Suprapubic skin (tissue), 4 donors: ENCODE measurements at regions not wholly inside any gene's neighbourhood (a gene's known extent, or its start where the extent isn't known, plus 50 kb on each side); places are given as distances from the start of the nearest gene placed in this dataset.

Source experiments
- DNase-seq, 2 donors: peaks; one replicate each; pipeline ENCODE4 v3.0.0-alpha.2; 2019; ENCODE audit warnings: low spot score in 2 of 2
- H3K27ac ChIP-seq: fragments of 200-600 bp; sonication (generic); one replicate; pipeline ENCODE4 v1.5.1; 2019
- H3K27me3 ChIP-seq: fragments of 200-600 bp; sonication (generic); one replicate; pipeline ENCODE4 v1.5.1; 2019
- H3K36me3 ChIP-seq: fragments of 200-600 bp; sonication (generic); one replicate; pipeline ENCODE4 v1.5.1; 2019
- H3K4me1 ChIP-seq: fragments of 200-600 bp; sonication (generic); one replicate; pipeline ENCODE4 v1.5.1; 2019
- H3K4me3 ChIP-seq: fragments of 200-600 bp; sonication (generic); one replicate; pipeline ENCODE4 v1.5.1; 2019; ENCODE audit warnings: mild to moderate bottlenecking
- H3K9me3 ChIP-seq: fragments of 200-600 bp; sonication (generic); one replicate; pipeline ENCODE4 v1.5.1; 2019
- EP300 ChIP-seq: sonication (generic); formaldehyde crosslinking; IDR thresholded peaks from one replicate; pipeline ENCODE4 v1.6.1; 2017; ENCODE audit warnings: antibody characterized with exemption
- POLR2A ChIP-seq, 2 donors: fragments of 450-650 bp; IDR thresholded peaks; one replicate each; pipeline ENCODE4 v1.6.1; 2017; ENCODE audit warnings: antibody characterized with exemption in 2 of 2, mild to moderate bottlenecking in 2 of 2, moderate library complexity in 2 of 2
- POLR2AphosphoS5 ChIP-seq, 3 donors: sonication (generic); formaldehyde crosslinking; IDR thresholded peaks; one replicate each; pipeline ENCODE4 v1.6.1; 2017; ENCODE audit warnings: antibody characterized with exemption in 3 of 3
- WGBS: methylation state at CpG from one replicate; pipeline ENCODE4 v1.1.5; 2018; 5-methylcytosine and 5-hydroxymethylcytosine counted together
- TF ChIP-seq, protein P1 (sequence below), 2 donors: fragments of 200-600 bp in 1 of 2; fragments of 450-650 bp in 1 of 2; sonication (generic) in 1 of 2; IDR thresholded peaks; one replicate each; pipeline ENCODE4 v1.5.1; 2016 to 2019; ENCODE audit warnings: antibody characterized with exemption in 2 of 2, mild to moderate bottlenecking in 1 of 2, moderate library complexity in 1 of 2

DNA sequence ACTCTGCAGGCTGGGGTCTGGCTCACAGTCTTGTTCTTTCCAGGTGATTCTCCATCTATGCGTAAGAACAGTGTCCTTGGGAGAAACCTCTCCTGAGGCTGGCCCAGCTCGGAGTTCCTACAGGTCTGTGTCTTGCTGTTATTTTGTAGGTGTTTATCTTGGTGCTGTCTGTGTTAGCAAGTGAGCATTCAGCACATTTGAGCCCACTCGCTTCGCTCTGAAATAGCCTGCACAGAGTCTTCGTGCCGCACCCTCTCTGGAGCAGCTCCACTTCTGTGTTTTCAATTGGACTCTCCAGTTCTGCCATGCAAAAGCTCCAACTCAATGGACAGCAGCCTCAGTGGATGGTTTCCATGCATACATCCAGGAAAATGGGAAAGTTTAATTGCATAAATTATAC, 378.2 kb upstream of the ST6GAL2 start:
- WGBS, result 94% methylated on average over 6 of the region's 6 CpGs

DNA sequence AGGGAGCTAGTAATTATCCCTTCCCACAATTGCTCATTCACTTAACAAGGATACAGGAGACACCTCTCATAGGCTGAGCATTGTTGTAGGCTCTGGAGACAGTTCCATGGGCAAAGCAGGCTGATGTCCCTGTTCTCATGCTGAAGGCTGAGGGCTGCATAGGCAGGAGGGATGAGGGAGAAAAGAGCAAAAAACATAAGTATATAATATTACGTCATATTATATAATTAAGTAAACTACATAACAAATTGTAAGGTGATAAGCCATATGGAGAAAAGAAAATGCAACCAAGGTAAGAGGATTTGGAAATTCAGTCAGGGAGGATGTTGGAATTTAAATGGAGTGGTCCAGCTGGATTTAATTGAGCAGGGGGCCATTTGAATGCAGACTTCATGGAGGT, 380.6 kb upstream of the ST6GAL2 start:
- DNase-seq, result no peak
- TF ChIP-seq POLR2A (IDR thresholded peaks at IDR 0.05), result no peak
- TF ChIP-seq EP300, result no peak
- TF ChIP-seq POLR2AphosphoS5 (IDR thresholded peaks at IDR 0.05), result no peak
- TF ChIP-seq, protein P1, sequence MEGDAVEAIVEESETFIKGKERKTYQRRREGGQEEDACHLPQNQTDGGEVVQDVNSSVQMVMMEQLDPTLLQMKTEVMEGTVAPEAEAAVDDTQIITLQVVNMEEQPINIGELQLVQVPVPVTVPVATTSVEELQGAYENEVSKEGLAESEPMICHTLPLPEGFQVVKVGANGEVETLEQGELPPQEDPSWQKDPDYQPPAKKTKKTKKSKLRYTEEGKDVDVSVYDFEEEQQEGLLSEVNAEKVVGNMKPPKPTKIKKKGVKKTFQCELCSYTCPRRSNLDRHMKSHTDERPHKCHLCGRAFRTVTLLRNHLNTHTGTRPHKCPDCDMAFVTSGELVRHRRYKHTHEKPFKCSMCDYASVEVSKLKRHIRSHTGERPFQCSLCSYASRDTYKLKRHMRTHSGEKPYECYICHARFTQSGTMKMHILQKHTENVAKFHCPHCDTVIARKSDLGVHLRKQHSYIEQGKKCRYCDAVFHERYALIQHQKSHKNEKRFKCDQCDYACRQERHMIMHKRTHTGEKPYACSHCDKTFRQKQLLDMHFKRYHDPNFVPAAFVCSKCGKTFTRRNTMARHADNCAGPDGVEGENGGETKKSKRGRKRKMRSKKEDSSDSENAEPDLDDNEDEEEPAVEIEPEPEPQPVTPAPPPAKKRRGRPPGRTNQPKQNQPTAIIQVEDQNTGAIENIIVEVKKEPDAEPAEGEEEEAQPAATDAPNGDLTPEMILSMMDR (IDR thresholded peaks at IDR 0.05), result no peak
- no peaks in the 10 kb centered on the region for H3K36me3 ChIP-seq
- no peak overlapping the region for H3K27ac ChIP-seq
- H3K4me3 ChIP-seq, result no peak overlapping the region
- H3K9me3 ChIP-seq, result no peaks in the 10 kb centered on the region
- H3K27me3 ChIP-seq, result no peaks in the 10 kb centered on the region
- 97% methylated on average over 1 of the region's 1 CpG for WGBS
- H3K4me1 ChIP-seq, result no peaks in the 10 kb centered on the region

More for the DNA sequence above, 378.2 kb upstream of the ST6GAL2 start:
- DNase-seq, result no peak
- H3K4me1 ChIP-seq, result no peaks in the 10 kb centered on the region
- no peak overlapping the region for H3K4me3 ChIP-seq
- no peaks in the 10 kb centered on the region for H3K9me3 ChIP-seq
- H3K27ac ChIP-seq, result no peak overlapping the region
- no peaks in the 10 kb centered on the region for H3K36me3 ChIP-seq
- H3K27me3 ChIP-seq, result no peaks in the 10 kb centered on the region
- TF ChIP-seq POLR2AphosphoS5 (IDR thresholded peaks at IDR 0.05), result no peak
- TF ChIP-seq EP300, result no peak
- TF ChIP-seq, protein P1 (IDR thresholded peaks at IDR 0.05), result no peak
- no peak for TF ChIP-seq POLR2A (IDR thresholded peaks at IDR 0.05)

DNA sequence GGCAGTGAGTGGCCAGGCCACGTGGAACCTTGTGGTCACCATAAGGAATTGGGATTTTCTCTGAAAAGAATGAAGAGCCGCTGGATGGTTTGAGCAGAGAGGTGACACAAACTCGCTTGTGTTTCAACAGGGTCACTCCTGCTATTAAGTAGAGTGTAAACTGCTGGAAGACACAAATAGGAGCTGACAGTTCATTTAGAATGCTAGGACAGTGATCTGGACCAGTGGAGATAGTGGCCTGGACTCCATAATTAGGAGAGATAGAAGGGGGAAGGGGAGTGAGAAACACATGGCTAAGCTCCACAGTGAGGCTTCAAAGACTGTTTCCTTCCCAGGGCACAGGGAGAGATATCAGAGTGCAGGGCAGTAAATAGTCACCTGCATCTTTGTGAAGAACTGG, 381.1 kb upstream of the ST6GAL2 start:
- no peak for TF ChIP-seq POLR2A (IDR thresholded peaks at IDR 0.05)
- TF ChIP-seq, protein P1 (IDR thresholded peaks at IDR 0.05), result no peak
- TF ChIP-seq POLR2AphosphoS5 (IDR thresholded peaks at IDR 0.05), result no peak
- TF ChIP-seq EP300, result no peak
- Histone ChIP-seq H3K4me1 (no peaks in the 10 kb centered on the region), H3K9me3 (no peaks in the 10 kb centered on the region), H3K27ac (no peak overlapping the region), H3K4me3 (no peak overlapping the region), H3K27me3 (no peaks in the 10 kb centered on the region), H3K36me3 (no peaks in the 10 kb centered on the region)
- no peak for DNase-seq
- 77% methylated on average over 3 of the region's 3 CpGs for WGBS

DNA sequence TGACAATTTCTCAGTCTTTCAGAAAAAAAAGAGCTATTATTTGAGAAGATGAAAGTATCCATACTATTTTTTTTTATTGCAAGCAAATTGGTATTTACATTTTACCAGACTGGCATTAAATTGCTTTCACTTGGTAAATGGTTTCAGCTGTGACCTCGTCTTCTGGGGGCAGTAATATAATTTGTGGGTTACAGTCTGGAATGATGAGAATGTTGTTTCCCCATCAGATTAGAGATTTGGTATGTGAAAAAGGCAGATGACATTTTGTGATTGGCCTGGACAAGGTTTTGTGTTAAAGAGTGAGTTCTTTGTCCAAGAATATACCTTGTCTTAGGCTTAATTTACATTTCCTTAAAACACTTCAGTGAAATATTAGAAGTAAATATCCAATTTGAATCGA, 390.1 kb upstream of the ST6GAL2 start:
- 47% methylated on average over 2 of the region's 2 CpGs for WGBS
- Histone ChIP-seq H3K27me3 (no peaks in the 10 kb centered on the region), H3K4me3 (no peak overlapping the region), H3K9me3 (no peaks in the 10 kb centered on the region), H3K36me3 (no peaks in the 10 kb centered on the region), H3K27ac (no peak overlapping the region), H3K4me1 (no peaks in the 10 kb centered on the region)
- TF ChIP-seq EP300 (no peak), POLR2A (IDR thresholded peaks at IDR 0.05) (no peak), POLR2AphosphoS5 (IDR thresholded peaks at IDR 0.05) (no peak)
- TF ChIP-seq, protein P1 (IDR thresholded peaks at IDR 0.05), result no peak
- no peak for DNase-seq

DNA sequence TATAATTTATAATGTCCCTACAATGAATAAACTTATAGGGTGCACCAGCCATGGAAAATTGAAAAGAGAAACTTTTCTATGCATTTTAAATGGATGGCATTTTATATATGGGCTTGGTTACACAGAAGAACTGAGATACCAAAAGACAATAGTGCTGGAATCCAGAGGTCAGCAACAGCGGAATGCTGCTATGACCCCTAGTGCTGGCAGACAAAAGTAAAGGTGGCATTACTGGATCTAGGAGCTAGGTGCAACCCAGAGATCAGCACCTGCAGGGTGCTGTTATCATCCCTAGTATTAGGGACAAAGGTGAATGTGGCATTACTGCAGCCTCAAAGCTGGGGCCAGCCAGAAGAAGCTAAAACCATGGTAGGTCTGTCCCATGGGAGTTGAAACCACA, 392.7 kb upstream of the ST6GAL2 start:
- Histone ChIP-seq H3K9me3 (no peaks in the 10 kb centered on the region), H3K27me3 (no peaks in the 10 kb centered on the region), H3K4me3 (no peak overlapping the region), H3K36me3 (no peaks in the 10 kb centered on the region), H3K27ac (no peak overlapping the region), H3K4me1 (no peaks in the 10 kb centered on the region)
- 87% methylated on average over 1 of the region's 1 CpG for WGBS
- no peak for DNase-seq
- TF ChIP-seq, protein P1 (IDR thresholded peaks at IDR 0.05), result no peak
- TF ChIP-seq POLR2AphosphoS5 (IDR thresholded peaks at IDR 0.05) (no peak), EP300 (no peak), POLR2A (IDR thresholded peaks at IDR 0.05) (no peak)
